ENCODE measurements at regions not wholly inside any gene's neighbourhood (a gene's known extent, or its start where the extent isn't known, plus 50 kb on each side); places are given as distances from the start of the nearest gene placed in this dataset.

DNA sequence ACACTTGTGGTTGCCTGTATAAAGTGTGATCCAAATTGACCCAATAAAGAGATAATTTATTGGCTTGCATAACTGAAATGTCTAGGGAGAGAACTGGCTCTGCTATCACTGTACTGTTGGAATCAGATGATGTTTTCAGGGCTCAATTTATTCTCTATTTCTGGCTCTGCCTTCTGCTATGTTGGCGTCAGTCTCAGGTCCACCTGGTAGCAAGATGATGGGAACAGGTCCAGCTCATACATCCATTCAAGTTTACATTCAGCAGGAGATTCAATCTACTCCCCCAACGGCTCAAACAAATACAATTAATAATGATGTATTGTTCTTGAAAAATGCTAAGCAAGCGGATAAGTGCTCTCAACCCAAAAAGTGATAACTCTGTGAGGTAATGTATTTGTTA lies 297.7 kb upstream of the SYT4 start:
- ATAC-seq (no peak), DNase-seq (no peak)
- Mint-ChIP-seq H3K27ac (no peak overlapping the region), H3K27me3 (no peaks in the 10 kb centered on the region), H3K4me1 (no peaks in the 10 kb centered on the region), H3K4me3 (no peak overlapping the region), H3K9me3 (ENCODE audit: low read depth) (no peaks in the 10 kb centered on the region), H3K36me3 (ENCODE audit: low read depth) (no peaks in the 10 kb centered on the region)
- POLR2A ChIA-PET, result no interaction called here
- intact Hi-C loops (cut with DNase I, micrococcal nuclease), result no loop called here
- CTCF ChIA-PET, result interaction anchor here (0.6 kb wide), 1 partner anchor 1950 kb away, joined by 3 read pairs; no protein-coding TSS in a partner anchor

DNA sequence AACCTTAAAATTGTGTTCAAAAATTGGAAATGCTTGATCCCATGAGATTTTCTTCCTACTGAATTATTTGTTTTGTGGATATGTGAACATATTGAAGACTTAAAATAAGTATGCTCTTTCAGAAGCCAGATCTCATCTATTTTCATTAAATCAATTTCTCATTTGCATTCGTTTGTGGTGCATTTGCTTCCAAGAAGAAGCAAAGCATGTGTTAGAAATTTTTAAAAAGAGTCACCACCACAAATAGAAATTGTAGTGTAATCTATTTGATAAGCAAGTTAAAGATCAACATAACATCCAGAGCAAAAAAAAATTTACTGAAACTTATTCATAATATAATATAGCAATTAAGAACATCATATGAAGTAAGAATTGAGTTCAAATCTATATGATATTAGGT lies 300.9 kb upstream of the SYT4 start:
- POLR2A ChIA-PET, result no interaction called here
- Mint-ChIP-seq H3K36me3 (ENCODE audit: low read depth) (no peaks in the 10 kb centered on the region), H3K27ac (no peak overlapping the region), H3K9me3 (ENCODE audit: low read depth) (no peaks in the 10 kb centered on the region), H3K4me3 (no peak overlapping the region), H3K27me3 (no peaks in the 10 kb centered on the region), H3K4me1 (no peaks in the 10 kb centered on the region)
- CTCF ChIA-PET, result no interaction called here
- intact Hi-C loops (cut with DNase I, micrococcal nuclease), result no loop called here
- ATAC-seq, result no peak
- no peak for DNase-seq

DNA sequence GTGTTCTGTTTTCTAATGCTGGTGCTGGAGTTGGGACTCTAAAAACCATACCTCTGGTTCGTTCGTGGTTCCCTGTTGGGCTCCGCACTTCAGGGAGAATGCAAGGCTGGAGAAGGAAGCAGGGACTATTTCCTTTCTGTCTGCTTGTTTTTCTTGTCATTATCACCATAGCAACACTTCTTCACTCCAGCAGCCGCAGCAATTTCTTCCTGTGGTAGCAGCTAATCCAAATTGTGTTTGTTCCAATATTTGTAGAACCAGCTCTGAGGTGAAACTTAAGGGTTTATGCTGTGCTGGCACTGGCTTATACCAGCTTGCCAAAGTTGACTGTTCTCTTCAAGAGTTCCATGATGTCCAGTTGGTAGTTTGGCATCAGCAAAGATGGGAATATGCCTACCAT lies 301.4 kb upstream of the SYT4 start:
- intact Hi-C loops (cut with DNase I, micrococcal nuclease), result no loop called here
- ChIA-PET CTCF (no interaction called here), POLR2A (no interaction called here)
- Mint-ChIP-seq H3K27ac (no peak overlapping the region), H3K4me1 (no peaks in the 10 kb centered on the region), H3K9me3 (ENCODE audit: low read depth) (no peaks in the 10 kb centered on the region), H3K27me3 (no peaks in the 10 kb centered on the region), H3K36me3 (ENCODE audit: low read depth) (no peaks in the 10 kb centered on the region), H3K4me3 (no peak overlapping the region)
- ATAC-seq, result no peak
- DNase-seq, result no peak

GRCh38 chr18:43581936-43582519 lies 304.7 kb upstream of the SYT4 start:
- H3K36me3 Mint-ChIP-seq (ENCODE audit: low read depth), result no peaks in the 10 kb centered on the region
- ATAC-seq (no peak), DNase-seq (no peak)
- CTCF ChIA-PET, result interaction anchor here (0.7 to 1.4 kb wide), 4 partner anchors 9 to 439 kb away, joined by 3 to 5 read pairs (median 3); no protein-coding TSS in a partner anchor
- no peaks in the 10 kb centered on the region for H3K9me3 Mint-ChIP-seq (ENCODE audit: low read depth)
- POLR2A ChIA-PET, result interaction anchor here (0.6 kb wide), 1 partner anchor 1784 kb away, joined by 3 read pairs; no protein-coding TSS in a partner anchor
- H3K4me3 Mint-ChIP-seq, result no peak overlapping the region
- H3K4me1 Mint-ChIP-seq, result no peaks in the 10 kb centered on the region
- intact Hi-C loops (cut with DNase I, micrococcal nuclease), result loop anchor here in 1 of 2 experiments (10.0 kb wide), 1 partner anchor 987 kb away; no protein-coding TSS in a partner anchor
- H3K27me3 Mint-ChIP-seq, result no peaks in the 10 kb centered on the region
- H3K27ac Mint-ChIP-seq, result no peak overlapping the region

DNA sequence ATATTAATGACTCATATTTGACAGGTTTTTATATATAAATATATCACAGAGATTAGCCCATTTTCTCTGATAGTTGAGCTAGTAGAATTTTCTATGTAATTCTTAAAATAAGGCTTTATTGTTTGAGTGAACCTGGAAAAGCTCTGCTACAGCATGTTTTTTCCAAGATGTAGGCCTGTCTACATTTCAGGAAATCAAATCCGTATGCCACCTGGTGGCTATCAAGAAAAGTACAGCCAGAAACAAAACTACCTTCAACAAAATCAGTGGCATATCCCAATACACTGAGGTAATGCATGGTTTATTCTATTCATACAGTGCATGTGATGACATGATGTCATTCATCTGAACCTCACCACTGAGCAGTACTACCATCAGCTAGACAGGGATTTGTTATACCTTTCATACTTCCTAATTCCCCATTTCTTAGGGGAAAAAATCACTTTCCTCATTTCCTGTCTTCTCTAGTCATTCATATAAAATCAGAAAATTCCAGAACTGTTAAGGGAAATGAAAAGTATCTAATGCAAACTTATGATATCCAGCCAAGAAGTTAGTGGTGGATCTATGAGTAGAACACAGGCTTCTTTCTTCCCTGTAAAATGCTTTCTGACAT lies 310.4 kb upstream of the SYT4 start:
- Mint-ChIP-seq H3K36me3 (ENCODE audit: low read depth) (no peaks in the 10 kb centered on the region), H3K4me1 (no peaks in the 10 kb centered on the region), H3K27me3 (no peaks in the 10 kb centered on the region), H3K4me3 (no peak overlapping the region), H3K27ac (no peak overlapping the region), H3K9me3 (ENCODE audit: low read depth) (no peaks in the 10 kb centered on the region)
- intact Hi-C loops (cut with DNase I, micrococcal nuclease), result loop anchor here (1.0 to 10.0 kb wide), 3 partner anchors 16 to 1473 kb away; no protein-coding TSS in a partner anchor
- POLR2A ChIA-PET, result no interaction called here
- DNase-seq (no peak), ATAC-seq (peak; percentile 36)
- CTCF ChIA-PET, result interaction anchor here (1.3 to 4.8 kb wide), 5 partner anchors 9 to 1473 kb away, joined by 3 to 45 read pairs (median 7); no protein-coding TSS in a partner anchor

- Mint-ChIP-seq H3K27ac (no peak overlapping the region), H3K4me1 (no peaks in the 10 kb centered on the region), H3K27me3 (no peaks in the 10 kb centered on the region), H3K4me3 (no peak overlapping the region), H3K9me3 (ENCODE audit: low read depth) (no peaks in the 10 kb centered on the region), H3K36me3 (ENCODE audit: low read depth) (no peaks in the 10 kb centered on the region)
- intact Hi-C loops (cut with DNase I, micrococcal nuclease), result loop anchor here in 1 of 2 experiments (10.0 kb wide), 1 partner anchor 994 kb away; no protein-coding TSS in a partner anchor
- ATAC-seq, result no peak
- CTCF ChIA-PET, result interaction anchor here (1.2 to 2.3 kb wide), 4 partner anchors 9 to 1475 kb away, joined by 3 to 8 read pairs (median 6); no protein-coding TSS in a partner anchor
- DNase-seq, result no peak
- POLR2A ChIA-PET, result no interaction called here
Observed at GRCh38 chr18:43588838-43589237, 311.5 kb upstream of the SYT4 start.

DNA sequence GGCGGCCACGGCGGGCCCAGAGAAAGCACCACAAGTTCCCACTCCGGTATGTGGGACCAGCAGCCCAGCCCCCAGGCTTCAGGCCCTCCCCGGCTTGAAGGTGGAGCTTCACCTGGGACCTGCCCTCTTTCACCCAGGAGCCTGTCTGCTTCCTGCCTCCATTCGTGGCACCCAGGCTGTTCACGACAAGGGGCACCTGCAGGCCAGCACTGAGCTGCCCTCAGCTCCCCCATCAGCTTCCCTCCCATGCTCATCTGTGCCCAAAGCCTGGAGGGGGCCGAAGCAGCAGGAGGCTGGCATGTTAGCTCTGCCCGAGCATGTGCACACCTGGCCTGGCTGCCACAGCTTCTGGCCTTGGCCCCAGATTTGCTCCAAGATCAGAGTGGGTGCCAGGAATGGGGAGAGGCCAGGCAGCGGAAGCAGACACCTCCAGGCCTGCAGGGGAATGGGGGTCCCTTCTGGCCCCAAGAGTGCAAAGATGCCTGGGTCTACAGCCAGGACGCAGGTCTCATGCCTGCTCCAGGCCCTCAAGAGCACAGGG lies 312.4 kb upstream of the SYT4 start:
- H3K9me3 Mint-ChIP-seq (ENCODE audit: low read depth), result no peaks in the 10 kb centered on the region
- ChIA-PET POLR2A (no interaction called here), CTCF (interaction anchor here (1.2 to 2.3 kb wide), 2 partner anchors 10 to 18 kb away, joined by 3 to 8 read pairs; no protein-coding TSS in a partner anchor)
- H3K4me1 Mint-ChIP-seq, result no peaks in the 10 kb centered on the region
- H3K27ac Mint-ChIP-seq, result no peak overlapping the region
- no peak overlapping the region for H3K4me3 Mint-ChIP-seq
- no peak for DNase-seq
- no peaks in the 10 kb centered on the region for H3K36me3 Mint-ChIP-seq (ENCODE audit: low read depth)
- H3K27me3 Mint-ChIP-seq, result no peaks in the 10 kb centered on the region
- intact Hi-C loops (cut with DNase I, micrococcal nuclease), result loop anchor here in 1 of 2 experiments (2.0 to 10.0 kb wide), 2 partner anchors 995 to 1293 kb away; no protein-coding TSS in a partner anchor
- no peak for ATAC-seq

DNA sequence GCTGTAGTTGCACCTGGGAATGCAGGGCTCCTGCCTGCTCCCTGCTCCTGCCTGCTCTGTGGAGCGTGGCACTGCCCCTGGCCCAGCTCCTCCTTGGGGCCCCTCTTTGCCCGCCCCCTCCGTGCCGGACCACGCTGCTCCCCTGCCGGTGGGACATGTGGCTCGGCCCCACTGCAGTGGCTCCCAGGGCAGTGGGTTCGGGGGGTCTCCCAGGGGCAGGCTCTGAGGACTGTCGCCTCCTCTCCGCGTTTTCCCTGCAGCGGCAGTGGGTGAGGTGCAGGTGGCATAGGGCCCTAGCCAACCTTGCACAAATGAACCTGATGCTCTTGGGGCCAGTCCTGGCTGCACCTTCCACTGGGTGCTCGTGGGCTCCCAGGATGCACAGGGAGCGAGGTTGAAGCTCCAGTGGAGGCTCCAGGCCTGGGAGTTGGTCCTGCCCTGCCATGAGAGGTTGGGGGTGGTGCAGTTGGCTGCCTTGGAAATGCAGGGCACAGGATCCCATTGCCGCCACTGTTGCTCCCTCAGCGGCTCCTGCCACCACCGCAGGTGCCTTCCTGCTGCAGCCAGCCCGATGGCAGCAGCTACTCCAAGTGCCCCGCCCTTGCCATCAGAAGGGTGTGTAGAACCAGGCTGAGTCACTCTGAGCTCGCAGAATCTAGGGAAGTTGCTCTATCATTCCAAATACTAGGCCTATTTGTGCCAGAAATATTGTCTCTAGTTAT lies 313.1 kb upstream of the SYT4 start:
- Mint-ChIP-seq H3K4me3 (no peak overlapping the region), H3K4me1 (no peaks in the 10 kb centered on the region), H3K27me3 (no peaks in the 10 kb centered on the region), H3K36me3 (ENCODE audit: low read depth) (no peaks in the 10 kb centered on the region), H3K9me3 (ENCODE audit: low read depth) (no peaks in the 10 kb centered on the region), H3K27ac (no peak overlapping the region)
- CTCF ChIA-PET, result interaction anchor here (1.1 to 3.1 kb wide), 3 partner anchors 8 to 19 kb away, joined by 3 to 9 read pairs (median 8); no protein-coding TSS in a partner anchor
- POLR2A ChIA-PET, result no interaction called here
- DNase-seq (no peak), ATAC-seq (no peak)
- intact Hi-C loops (cut with DNase I, micrococcal nuclease), result loop anchor here in 1 of 2 experiments (2.0 kb wide), 1 partner anchor 1294 kb away; no protein-coding TSS in a partner anchor

- intact Hi-C loops (cut with DNase I, micrococcal nuclease), result no loop called here
- ATAC-seq, result no peak
- Mint-ChIP-seq H3K4me1 (no peaks in the 10 kb centered on the region), H3K4me3 (no peak overlapping the region), H3K9me3 (ENCODE audit: low read depth) (no peaks in the 10 kb centered on the region), H3K36me3 (ENCODE audit: low read depth) (no peaks in the 10 kb centered on the region), H3K27ac (no peak overlapping the region), H3K27me3 (peaks cover 2% of the 10 kb centered on the region)
- DNase-seq, result no peak
- ChIA-PET CTCF (interaction anchor here (1.0 to 3.1 kb wide), 4 partner anchors 13 to 1478 kb away, joined by 3 to 9 read pairs (median 4); no protein-coding TSS in a partner anchor), POLR2A (no interaction called here)
Observed at GRCh38 chr18:43592269-43592668, 315.0 kb upstream of the SYT4 start.

- intact Hi-C loops (cut with DNase I, micrococcal nuclease), result no loop called here
- Mint-ChIP-seq H3K27ac (no peak overlapping the region), H3K27me3 (peaks cover 2% of the 10 kb centered on the region), H3K4me3 (no peak overlapping the region), H3K36me3 (ENCODE audit: low read depth) (no peaks in the 10 kb centered on the region), H3K9me3 (ENCODE audit: low read depth) (no peaks in the 10 kb centered on the region), H3K4me1 (no peaks in the 10 kb centered on the region)
- DNase-seq, result no peak
- CTCF ChIA-PET, result interaction anchor here (1.0 kb wide), 2 partner anchors 9 to 1482 kb away, joined by 3 to 5 read pairs; no protein-coding TSS in a partner anchor
- ATAC-seq, result peak; percentile 49
- POLR2A ChIA-PET, result no interaction called here
Observed at GRCh38 chr18:43596105-43596712, 318.9 kb upstream of the SYT4 start.

DNA sequence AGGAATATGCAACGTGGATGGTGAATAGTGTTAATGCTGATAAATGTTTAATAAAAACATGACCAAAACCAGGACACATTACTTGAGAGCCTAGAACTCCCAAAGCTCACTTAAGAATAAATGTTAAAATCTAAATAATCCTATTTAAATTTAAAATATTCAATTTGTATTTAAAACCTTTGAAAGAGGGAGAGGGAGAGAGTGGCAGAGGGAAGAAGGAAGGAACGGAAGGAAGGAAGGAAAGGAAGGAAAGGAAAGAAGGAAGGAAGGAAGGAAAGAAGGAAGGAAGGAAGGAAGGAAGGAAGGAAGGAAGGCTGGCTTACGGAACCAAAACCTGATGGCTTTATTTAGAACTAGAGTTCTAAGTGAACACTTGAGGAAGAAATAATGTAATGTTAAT lies 324.1 kb upstream of the SYT4 start:
- Mint-ChIP-seq H3K4me3 (no peak overlapping the region), H3K36me3 (ENCODE audit: low read depth) (no peaks in the 10 kb centered on the region), H3K9me3 (ENCODE audit: low read depth) (peaks cover 10% of the 10 kb centered on the region), H3K27ac (no peak overlapping the region), H3K4me1 (no peaks in the 10 kb centered on the region), H3K27me3 (peaks cover 2% of the 10 kb centered on the region)
- no peak for ATAC-seq
- no peak for DNase-seq
- intact Hi-C loops (cut with DNase I, micrococcal nuclease), result no loop called here
- CTCF ChIA-PET, result interaction anchor here (0.7 kb wide), 1 partner anchor 93 kb away, joined by 3 read pairs; no protein-coding TSS in a partner anchor
- POLR2A ChIA-PET, result no interaction called here
